DMS79 treated with DMSO at 0.1 percent for 48 hours (cell line): ENCODE measurements at regions not wholly inside any gene's neighbourhood (a gene's known extent, or its start where the extent isn't known, plus 50 kb on each side); places are given as distances from the start of the nearest gene placed in this dataset.
A peak's percentile ranks its signal among the peaks of the same experiment; 100 is the strongest.

Experiments
- DNase-seq: peaks from one replicate; lab custom pipeline; 2025; lab: John Stamatoyannopoulos, UW

GRCh38 chr15:92304223-92304975 is 89.3 kb upstream of the ST8SIA2 start:
- no peak for DNase-seq

GRCh38 chr15:92305343-92305742 is 88.3 kb upstream of the ST8SIA2 start:
- DNase-seq: no peak

GRCh38 chr15:92306663-92307062 is 87.0 kb upstream of the ST8SIA2 start:
- DNase-seq: no peak

GRCh38 chr15:92315144-92315543 is 78.5 kb upstream of the ST8SIA2 start:
- DNase-seq: no peak

- DNase-seq: no peak
Measured at GRCh38 chr15:92315595-92316211, 78.0 kb upstream of the ST8SIA2 start.

- DNase-seq: no peak
Measured at GRCh38 chr15:92316586-92317295, 76.9 kb upstream of the ST8SIA2 start.

- no peak for DNase-seq
Measured at GRCh38 chr15:92320012-92320699, 73.5 kb upstream of the ST8SIA2 start.

GRCh38 chr15:92322566-92323355 is 70.9 kb upstream of the ST8SIA2 start:
- DNase-seq: peak; percentile 32

GRCh38 chr15:92323525-92323924 is 70.2 kb upstream of the ST8SIA2 start:
- no peak for DNase-seq

GRCh38 chr15:92324101-92324963 is 69.3 kb upstream of the ST8SIA2 start:
- DNase-seq: no peak

GRCh38 chr15:92326236-92326635 is 67.4 kb upstream of the ST8SIA2 start:
- DNase-seq: no peak

- DNase-seq: no peak
Measured at GRCh38 chr15:92327033-92327432, 66.6 kb upstream of the ST8SIA2 start.

- DNase-seq: no peak
Measured at GRCh38 chr15:92328207-92328606, 65.5 kb upstream of the ST8SIA2 start.

- no peak for DNase-seq
Measured at GRCh38 chr15:92332125-92332899, 61.4 kb upstream of the ST8SIA2 start.

- DNase-seq: no peak
Measured at GRCh38 chr15:92333709-92334108, 60.0 kb upstream of the ST8SIA2 start.

GRCh38 chr15:92336419-92336987 is 57.2 kb upstream of the ST8SIA2 start:
- no peak for DNase-seq

GRCh38 chr15:92339361-92339760 is 54.3 kb upstream of the ST8SIA2 start:
- DNase-seq: no peak
